HL-60/S4 treated with phorbol 12-myristate 13-acetate at 8.2 ng/mL for 4 days and 3 days (cell line): ENCODE measurements at regions not wholly inside any gene's neighbourhood (a gene's known extent, or its start where the extent isn't known, plus 50 kb on each side); places are given as distances from the start of the nearest gene placed in this dataset.

Experiments
- in situ Hi-C: fragments of 300-500 bp; cut with MboI; formaldehyde crosslinking; loops from 2 replicates; pipeline ENCODE4 v1.15.0; 2022; ENCODE audit warnings: low sequenced_read_pairs

DNA sequence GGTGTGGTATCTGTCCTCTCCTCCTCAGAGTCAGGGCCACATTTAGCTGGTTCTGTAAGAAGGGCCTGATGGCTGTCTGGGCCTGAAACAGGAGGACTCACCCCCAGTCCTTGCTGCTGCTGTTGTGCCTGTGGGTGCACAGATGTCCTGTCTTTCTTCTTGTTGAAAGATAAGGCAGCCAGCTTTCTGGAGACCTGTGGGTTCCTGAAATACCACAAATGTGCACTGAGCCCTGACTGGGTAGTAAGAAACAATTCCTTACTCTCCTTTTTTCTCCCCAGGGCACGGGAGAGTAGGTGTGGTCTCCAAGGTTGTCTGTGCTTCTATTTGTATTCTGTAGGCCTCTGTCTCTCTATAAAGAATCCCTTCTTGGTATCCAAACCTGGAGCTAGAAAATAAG lies 96.2 kb upstream of the DLX2 start:
- in situ Hi-C loops = no loop called here

DNA sequence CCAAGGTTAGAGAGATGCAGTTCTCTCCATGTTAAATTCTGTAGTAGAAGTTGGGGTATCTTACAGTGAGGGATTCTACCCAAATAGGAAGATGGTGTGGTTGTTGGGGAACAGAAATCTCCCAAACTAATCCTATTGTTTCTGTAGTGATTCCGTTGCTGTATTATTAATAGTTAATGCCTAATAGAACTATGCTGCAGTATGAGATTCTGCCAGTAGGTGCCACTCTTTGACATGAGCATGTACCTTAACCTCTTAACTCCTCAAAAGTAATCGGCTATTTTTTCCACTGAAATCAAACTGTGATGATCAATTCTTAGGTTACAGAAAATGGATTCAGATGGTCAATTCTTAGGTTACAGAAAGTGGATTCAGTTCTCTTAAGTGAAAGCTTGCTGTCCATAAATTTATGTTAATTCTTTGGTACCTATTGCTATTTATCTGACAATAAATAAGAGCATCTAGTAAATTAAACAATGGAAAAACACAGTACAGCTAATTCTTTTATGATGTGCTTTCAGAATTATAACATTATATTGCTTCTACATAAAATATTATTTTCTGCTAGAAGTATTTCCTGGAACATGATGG lies 97.9 kb upstream of the DLX2 start:
- in situ Hi-C loops = no loop called here

DNA sequence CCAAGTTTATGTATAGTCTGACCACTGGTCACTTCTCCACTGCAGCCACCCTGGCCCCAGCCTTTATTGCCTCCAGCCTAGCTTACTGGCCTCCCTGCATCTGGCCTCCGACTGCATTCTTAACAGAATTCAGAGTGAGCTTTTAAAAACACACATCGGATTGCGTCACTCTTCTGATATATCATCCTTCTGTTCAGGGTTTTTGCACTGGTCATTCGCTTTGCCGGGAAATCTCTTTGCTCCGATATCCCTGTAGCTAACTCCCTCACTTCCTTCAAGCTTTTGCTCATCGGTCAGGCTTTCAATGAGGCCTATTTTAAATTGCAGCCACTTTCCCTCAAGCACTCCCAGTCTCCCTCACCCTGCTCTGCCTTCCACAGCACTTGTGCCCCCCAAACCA lies 101.6 kb upstream of the DLX2 start:
- in situ Hi-C loops = no loop called here

DNA sequence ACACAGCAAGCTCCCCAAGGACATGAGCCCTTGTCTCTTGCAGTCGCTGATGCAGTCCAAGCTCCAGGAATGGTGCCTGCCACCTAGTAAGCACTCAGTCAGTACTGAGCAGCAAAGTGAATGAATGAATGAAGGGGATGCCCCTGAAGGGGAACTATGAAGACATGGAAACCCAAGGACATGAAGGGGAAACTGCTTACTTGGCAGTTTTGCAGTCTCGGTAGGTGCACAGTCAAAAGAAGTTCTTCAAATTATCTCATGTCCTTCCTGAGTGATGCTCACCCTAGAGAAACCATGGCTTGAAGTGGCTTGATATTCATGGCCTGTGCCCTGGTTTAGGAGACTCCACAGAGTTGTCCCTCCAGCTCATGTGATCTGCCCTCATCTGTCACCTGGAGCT lies 102.1 kb upstream of the DLX2 start:
- in situ Hi-C loops = no loop called here

DNA sequence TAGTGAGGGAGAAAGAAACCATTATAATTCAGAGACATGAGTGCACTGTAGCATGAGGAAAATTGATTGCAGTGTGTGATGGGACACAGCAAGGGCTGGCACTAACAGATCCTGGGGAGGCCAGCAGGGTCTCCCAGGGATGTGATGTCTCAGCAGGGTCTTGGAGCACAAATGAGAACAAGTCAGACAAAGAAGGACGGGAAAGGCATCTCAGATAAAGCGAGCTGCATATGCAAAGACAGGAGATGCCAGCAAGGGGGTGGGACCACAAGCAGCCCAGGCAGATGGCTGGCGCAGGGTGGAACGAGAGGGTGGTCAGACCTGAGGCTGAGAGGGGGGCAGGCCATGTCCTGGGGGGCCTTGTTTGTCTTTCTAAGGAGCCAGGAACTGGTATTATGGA lies 102.6 kb upstream of the DLX2 start:
- in situ Hi-C loops = no loop called here

DNA sequence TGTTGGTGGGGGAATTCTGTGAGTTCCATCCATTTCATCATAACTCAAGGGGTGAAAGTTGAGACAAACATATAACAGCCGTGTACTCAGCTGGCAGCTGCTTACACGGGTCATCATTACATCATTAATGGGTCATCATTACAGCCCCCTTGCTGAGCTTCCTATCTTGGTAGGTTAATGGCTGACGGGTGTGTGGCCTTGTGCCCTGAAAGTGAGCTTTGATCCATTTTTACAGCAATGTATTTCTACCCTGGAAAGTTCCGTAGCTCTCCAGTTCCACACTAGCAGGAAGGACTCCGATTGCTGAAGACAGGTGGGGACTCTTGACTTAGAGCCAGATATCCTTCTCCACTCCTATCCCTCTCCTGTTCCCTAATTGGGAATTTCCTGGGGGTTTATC lies 105.2 kb upstream of the DLX2 start:
- in situ Hi-C loops = no loop called here

DNA sequence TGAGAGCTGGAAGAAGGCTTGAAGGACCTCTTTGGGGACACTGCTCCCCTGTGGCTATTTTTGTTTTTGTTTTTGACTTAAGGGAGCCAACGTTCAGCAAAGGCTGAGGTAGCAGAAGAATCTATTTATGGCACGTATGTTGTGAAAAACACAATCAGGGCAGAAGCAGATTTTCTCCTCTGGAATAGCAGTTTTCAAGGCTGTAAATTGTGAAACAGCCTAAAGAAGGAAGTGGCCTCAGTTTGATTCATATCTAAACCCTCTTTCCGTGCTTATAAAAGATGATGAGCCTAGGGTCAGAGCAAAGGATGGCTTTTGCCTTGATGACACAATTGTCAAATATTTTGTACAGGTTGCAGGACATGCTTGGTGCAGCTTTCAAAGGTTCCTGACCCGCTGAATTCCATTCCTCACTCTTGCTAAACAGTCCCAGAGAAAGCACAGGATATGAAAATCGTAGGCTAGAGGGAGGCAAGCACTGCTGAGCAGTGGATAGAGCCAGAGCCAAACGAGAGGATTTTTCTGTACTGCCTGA lies 106.2 kb upstream of the DLX2 start:
- in situ Hi-C loops = no loop called here

DNA sequence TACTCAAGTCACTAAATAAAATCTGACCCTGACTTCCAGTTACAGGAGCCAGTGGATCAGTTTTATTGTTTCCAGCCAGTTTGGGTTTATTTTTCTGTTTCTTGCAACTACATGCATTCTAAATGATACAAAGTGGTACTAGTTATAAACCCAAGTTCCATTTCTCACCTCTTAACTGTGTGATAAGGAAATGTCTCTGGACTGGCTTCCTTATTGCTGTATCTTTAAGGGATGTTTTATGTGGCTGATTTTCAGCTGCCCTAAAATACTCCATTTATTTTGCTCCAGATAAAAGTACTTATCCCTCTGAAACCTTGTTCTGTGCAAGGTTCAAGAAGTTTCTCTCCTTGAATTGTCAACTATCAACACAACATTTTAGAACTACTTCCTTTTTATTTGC lies 107.9 kb upstream of the DLX2 start:
- in situ Hi-C loops = no loop called here

DNA sequence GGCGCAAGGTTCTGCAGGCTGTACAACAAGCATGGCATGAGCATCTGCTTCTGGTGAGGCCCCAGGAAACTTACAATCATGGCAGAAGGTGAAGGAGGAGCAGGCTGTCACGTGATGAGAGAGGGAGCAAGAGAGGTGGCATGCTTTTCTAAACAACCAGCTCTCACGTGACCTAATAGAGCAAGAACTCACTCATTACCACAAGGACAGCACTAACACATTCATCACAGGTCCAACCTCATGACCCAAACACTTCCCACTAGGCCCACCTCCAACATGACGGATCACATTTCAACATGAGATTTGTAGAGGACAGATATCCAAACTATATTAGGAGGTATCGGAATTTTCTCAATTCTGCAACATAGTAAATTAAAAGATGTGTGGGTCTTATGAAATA lies 108.8 kb upstream of the DLX2 start:
- in situ Hi-C loops = no loop called here

DNA sequence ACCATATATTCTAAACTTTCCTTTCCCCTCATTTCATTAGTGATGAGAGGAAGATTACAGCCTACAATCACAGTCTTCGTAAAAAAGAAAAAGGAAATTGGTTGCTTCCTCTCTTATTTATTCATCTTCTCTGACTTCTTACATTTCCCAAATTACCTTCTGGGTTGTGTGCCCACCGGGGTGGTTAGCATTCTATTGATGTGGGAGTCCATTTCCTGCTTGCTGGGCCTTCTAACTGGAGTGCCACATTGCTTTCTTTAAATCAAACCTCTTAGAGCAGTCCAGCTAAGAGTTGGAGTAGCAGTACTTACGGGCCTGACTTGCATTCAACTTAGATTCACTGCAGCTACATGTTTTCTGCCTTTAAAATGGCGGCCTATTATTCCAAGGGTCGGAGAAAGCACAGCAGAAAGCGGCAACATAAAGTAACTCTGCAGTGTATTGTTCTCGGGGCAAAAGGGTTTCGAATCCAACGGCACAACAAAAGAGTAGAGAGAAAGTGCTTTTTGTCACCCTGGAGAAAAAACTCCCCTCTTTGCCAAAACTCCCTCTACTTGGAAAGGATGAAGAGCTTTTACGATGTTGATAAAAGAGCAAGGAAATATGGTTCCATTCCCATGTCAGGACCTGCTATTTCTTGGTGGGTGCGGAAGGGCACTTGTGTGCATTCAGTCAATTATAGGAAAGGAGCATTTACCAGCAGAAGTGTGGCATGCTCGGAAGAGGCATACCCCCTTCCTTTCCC lies 110.6 kb upstream of the DLX2 start:
- in situ Hi-C loops = no loop called here

DNA sequence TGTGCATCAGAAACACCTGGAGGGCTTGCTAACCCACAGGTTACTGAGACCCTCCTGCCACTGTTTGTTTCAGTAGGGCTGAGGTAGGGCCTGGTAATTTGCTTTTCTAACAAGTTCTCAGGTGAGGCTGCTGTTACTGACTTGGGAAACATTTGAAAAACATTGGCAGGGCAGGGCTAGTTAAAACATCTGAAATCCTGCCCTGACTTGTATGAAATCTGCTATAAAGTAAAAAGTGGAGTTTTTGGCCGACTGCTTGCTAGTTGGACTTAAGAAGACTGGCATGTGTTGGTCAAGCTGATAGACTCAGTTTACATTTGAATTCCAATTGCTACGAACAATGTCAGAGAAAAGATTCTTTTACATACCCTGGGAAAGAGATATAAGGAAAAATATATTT lies 111.6 kb upstream of the DLX2 start:
- in situ Hi-C loops = no loop called here

DNA sequence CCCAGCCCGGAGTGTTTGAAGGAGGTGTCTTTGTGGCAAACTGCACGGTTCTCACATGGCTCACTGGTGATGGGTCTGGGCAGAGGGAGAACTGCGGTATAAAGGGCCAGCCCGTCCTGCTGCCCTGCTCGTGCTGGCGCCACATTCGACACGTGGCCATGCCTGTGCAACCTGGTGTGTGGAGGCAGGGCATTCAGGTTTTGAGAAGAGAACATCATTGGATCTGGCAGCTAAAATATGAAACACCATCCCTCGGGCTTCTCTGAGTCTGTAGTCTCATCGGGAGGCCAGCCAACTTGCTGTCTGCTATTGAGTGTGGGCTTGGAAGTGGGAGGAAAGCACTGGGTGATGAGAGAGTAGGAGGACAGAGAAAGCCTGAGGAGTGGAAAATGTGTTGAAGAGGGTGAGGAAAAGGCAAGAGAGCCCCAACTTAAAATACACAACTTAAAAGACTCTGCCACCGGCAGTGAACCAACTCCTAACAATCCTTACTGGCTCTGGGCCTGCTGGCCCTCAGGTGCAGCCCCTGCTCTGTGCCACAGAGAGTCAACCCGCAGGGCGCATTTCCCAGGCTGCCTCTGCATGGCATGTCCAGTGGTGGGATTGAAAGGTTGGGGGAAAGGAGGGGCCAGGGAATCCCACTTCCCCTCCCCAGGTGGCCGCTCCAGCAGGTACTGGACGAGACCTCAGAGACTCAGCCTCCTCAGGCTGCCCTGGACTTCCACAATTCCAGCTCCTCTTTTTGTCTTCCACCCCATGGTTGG lies 112.7 kb upstream of the DLX2 start:
- in situ Hi-C loops = no loop called here

DNA sequence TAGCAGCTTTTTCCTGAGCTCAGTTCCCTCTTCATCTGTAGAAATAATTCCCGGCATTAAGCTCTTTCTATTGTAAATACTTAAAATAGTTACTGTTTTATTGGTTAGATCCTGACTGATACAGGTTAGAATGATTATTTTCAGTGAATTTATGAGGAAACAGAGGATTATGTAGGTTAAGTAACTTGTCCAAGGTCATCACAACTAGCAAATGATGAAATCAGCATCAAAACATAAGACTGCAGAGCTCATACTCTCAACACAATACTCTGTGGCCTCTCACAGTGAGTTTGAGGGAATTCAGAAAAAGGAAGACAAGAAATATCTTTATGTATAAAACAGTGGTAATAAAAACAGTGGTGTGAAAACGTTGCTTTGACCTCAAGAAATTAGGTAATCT lies 113.2 kb upstream of the DLX2 start:
- in situ Hi-C loops = no loop called here

DNA sequence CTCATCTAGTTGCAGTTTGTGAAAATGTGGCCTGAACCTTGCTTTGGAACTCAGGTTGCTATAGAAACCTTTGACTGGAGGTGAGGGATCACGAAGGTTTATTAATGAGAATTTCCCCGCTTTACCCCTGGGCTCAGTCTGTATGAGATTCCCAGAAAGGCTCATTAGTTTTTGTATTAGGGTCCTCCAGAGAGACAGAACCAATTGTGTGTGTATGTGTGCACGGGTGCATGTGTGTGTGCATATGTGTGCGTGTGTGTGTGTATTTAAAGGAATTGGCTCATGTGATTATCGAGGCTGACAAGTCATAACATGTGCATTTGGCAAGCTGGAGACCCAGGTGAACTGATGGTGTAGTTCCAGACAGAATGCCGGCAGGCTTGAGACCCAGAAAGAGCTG lies 113.8 kb upstream of the DLX2 start:
- in situ Hi-C loops = no loop called here

DNA sequence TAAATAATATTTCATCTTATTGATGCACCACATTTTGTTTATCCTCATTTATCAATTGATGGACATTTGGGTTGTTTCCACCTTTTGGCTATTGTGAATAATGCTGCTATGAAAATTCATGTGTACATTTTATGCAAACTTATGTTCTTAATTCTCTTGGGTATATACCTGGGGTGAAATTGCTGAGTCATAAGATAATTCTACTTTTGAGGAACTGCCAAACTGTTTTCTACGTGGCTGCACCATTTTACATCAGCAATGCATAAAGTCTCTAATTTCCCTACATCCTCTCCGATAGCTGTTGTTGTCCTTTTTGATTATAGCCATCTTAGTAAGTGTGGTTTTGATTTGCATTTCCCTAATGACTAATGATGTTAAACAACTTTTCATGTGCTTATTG lies 116.5 kb upstream of the DLX2 start:
- in situ Hi-C loops = no loop called here

DNA sequence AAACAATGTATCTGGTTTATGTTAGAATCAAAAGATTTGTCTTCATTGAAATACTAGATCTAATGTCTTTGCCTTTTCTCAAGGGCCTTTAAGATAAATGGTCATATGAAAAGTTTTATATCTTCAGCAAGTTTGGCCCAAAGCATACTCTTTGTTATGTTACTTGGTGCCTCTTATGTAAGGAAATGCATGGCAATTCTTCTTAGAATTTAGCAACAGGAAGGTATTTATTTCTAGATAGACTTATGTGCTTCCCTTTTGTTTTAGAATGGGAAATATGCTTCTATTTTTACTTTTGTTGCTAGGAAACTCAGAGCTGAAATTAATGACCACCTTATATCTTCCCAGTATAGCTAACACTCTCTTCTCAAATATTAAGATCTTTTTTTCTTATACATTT lies 117.4 kb upstream of the DLX2 start:
- in situ Hi-C loops = no loop called here

DNA sequence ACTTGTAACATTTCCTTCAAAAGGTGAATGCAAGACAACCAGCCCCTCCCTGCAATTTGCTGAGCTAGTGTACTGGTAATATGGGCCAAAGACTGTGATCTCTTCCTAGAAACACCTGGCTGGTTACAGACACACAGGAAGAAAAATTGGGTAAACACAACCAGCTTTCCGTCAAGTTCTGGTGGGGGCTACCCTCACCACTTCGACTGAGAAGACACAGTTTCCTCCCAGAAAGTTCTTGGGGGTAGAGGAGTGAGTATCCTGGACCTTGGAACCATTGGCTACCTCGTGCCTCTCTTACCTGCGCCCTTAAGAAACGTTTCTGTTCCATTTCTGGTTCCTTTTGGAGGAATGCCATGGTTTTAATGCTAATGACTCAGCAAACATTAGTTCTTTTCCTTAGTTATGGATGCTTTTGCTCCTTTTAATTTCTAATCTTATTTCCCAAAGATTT lies 120.9 kb upstream of the DLX2 start:
- in situ Hi-C loops = no loop called here

DNA sequence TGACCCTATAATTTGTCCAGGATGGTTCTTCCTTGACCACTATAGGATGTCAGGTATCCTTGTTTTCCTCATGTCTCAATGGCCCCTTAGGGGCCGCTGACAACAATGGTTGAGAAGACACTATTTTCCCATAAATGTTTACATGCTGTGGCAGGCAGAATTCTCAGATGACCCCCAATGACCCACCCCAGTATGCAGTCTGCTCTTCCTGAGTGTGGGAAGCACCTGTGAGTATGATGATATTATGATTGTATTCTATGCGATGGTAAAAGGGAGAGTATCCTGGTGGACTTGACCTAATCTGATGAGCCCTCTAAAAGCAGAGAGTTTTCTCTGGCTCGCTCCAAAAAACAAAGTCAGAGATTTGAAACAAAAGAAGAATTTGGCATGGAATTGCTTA lies 123.1 kb upstream of the DLX2 start:
- in situ Hi-C loops = no loop called here

DNA sequence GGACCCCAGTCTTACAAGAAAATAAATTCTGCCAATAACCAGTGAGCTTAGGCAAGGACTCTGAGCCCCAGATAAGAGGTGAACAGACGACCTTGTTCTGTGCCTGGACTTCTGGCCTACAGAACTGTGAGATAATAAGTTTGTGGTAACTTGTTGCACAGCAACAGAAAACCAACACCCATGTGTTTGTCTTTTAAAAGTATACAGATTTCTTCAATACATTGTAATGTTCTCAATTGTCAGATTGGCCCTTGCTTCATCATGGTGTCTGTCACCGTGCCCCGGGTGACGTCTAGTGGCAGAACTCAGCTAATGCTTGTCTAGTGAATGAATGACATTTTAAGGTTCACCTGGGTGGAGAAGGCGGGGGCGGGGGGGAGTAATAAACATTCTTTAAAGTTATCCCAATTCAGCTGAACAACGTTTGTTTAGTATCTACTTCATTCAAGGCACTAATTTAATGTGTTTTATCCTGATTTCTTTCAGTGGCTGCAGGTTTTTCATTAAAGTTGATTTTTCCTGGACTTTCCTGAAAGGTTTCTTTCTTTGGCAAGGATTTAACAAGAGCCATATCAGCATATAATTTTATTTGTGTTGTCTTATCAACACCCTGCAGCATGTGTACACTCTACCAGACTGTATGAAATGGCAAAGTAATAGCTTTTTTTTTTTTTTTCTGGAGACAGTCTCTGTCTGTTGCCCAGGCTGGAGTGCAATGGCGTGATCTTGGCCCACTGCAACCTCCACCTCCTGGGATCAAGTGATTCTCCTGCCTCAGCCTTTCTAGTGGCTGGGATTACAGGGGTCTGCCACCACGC lies 123.8 kb upstream of the DLX2 start:
- in situ Hi-C loops = no loop called here

DNA sequence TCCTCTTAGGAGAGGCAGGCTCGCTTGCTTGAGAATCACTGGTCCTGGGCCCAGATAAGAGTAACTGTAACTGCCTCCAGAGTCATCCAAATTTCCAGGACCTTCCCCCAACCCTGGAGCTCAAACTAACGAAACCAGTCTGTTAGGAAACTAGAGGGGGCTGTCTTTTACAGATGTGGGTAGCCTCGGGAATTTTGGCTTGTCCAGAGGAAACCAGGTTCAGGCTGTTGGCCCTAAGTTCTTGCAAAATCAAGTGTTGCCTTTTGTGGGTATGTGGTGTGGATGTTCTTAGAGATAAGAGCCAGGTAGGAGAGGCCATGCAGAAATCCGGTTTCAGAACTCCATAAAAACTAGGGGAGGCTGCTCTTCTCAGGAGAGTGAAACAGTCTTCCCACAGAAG lies 125.0 kb upstream of the DLX2 start:
- in situ Hi-C loops = no loop called here

DNA sequence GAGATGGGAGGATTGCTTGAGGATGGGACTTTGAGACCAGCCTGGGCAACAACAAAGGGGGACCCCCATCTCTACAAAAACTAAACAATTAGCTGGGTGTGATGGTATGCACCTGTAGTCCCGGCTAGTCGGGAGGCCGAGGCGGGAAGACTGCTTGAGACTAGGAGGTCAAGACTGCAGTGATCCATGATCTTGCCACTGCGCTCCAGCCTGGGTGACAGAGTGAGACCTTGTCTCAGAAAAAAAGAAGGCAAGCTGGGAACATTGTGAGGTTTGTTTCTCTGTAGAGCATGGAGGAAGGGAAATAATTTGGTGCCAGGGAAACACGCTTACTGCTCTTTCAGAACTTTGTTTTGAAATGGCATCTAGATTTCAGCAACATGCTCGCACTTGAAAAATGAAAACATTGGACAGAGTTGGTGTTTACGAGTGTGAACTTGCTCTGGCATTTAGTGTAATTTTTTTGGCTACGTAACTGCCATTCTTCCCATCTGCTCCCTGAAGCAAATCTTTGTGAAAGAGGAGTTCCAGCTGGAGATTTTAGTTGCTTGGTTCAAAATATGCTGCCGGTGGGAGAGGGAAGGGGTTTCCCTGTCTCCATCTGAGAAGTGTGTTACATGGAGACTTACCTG lies 125.6 kb upstream of the DLX2 start:
- in situ Hi-C loops = no loop called here
